COLO668 (cell line): ENCODE measurements at regions not wholly inside any gene's neighbourhood (a gene's known extent, or its start where the extent isn't known, plus 50 kb on each side); places are given as distances from the start of the nearest gene placed in this dataset.
A peak's percentile ranks its signal among the peaks of the same experiment; 100 is the strongest.
"Not testable (repeated sequence)": the region's sequence is repeated elsewhere in the genome, so short reads cannot be mapped to it uniquely, and the experiment has no call there.

ENCODE experiments used
- DNase-seq: peaks from one replicate; lab custom pipeline; 2025; ENCODE audit not compliant: unreplicated experiment; lab: John Stamatoyannopoulos, UW

DNA sequence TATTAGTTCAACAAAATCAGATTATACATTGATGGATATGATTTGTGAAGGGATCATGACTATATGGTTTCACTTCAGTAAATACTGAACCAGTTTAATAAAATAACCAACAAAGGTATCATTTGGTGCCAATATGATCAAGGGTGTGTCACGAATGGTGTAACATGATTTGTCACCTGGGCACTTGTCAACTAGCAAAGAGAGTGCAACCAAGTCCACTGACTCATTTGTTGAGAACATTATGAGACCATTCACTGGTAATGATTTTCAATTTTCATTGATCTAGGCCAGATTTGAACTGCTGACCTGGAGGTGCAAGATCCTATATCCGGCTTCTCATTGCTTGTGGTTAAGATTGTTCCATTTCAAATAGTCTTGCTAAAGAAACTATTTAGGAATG lies 1037.9 kb downstream of the ROBO2 start:
- DNase-seq, result no peak

DNA sequence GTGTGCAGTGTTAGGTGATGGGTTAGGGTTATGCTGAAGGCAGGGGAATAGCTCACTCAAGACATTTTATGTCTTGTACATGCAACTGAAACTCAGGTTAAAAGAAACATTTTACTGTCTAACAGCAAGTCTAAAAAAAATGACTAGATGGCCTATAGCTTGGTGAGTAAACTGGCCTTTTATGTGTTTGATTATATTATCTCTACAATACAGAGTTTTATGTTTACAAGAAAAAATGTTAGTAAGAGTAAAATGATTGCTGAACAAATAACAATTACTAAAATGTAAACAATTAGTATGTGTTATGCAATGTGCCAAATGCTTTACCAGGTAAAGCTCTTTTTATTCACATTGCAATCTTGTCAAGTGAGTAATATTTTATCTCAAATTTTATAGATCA lies 1039.6 kb downstream of the ROBO2 start:
- DNase-seq, result no peak

DNA sequence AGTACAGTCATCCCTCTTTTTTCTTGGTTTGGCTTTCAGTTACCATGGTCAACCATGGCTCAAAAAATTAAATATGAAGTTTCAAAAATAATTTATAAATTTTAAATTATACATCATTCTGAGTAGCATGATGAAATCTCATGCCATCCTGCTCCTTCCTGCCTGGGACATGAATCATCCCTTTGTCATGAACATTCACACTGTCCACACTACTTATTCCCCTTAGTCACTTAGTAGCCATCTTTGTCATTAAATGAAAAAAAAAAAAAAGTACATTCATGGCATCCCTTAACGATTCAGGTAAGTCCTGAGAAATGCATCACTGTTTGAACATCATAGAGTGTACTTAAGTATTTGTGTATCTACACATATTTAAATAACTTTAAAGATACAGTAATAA lies 1046.3 kb downstream of the ROBO2 start:
- DNase-seq, result no peak

DNA sequence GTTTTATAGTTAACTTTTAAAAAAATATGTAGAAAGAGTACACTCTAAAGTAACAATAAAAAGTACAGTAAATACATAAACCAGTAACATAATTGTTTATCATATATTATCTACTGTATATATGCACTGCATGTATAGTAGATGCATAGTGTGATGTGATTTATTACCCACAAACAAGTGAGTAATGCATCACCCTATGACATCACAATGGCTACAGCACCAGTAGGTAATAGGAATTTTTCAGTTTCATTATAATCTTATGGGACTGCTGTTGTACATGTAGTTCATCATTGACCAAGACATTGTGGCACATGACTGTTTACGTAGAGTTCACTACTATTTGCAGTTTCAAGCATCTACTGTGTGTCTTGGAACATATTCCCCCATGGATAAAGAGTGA lies 1047.2 kb downstream of the ROBO2 start:
- DNase-seq, result no peak

DNA sequence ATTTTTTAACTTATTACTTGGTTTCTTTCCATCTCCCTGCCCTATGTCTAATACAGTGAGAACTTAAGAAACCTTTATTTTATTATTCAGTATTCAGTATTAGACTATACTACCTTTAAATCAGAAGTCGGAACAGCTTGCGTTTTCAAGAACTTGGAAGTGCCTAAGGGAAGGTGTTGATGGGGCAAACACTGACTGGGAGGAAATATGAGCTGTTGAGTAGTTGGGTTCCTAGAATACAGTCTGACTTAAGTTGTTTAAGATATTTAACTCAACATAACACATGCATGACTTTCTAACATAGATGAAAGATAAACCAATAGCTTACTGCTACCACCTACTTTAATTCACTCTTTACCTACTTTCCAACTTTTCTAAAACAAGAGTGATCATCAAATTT lies 1048.1 kb downstream of the ROBO2 start:
- no peak for DNase-seq

DNA sequence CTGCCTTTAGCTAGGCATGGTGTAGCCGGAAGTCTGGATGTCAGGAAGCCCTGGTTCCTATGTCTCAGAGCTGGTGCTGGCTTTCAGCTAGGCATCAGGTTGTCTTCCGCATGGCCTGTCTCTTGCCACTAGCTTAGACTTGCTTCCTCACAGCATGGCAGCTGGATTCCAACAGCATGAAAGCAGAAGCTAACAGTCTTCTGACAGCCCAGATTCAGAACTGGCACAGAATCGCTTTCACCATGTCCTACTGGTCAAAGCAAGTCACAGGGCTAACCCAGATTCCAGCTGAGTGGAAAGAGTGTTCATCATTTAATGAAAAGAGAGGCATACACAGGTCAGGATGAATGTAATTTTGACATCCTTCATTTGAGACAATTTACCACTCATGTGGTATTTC lies 1050.5 kb downstream of the ROBO2 start:
- no peak for DNase-seq

DNA sequence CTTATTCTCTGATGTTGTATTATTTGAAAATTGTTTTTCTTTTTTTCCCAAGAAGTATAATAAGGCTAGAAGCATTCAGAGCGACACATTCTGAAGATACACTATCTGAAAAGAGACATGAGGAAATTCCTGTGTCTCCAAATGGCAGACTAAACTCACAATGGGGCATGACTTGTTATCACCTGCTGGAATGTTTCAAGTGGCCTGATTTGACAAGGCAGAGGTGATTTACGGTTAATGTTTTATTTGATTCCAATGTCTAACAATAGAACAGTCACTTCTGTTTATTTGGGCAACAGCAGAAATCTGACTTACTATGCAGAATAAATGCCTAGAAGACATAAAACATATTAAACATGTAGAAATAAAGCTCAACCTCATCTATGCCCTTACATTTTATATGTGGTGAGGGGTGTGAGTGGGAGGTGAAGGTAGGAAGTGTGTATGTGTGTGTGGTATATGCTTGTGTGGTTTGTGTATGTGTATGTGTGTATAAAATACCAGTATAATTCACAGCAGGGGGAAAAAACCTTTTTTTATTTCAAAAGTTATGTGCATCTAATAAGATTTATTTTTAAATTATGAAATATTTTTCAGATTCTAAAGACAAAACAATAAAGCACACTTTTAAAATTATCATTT lies 1051.7 kb downstream of the ROBO2 start:
- peak; percentile 12 for DNase-seq

DNA sequence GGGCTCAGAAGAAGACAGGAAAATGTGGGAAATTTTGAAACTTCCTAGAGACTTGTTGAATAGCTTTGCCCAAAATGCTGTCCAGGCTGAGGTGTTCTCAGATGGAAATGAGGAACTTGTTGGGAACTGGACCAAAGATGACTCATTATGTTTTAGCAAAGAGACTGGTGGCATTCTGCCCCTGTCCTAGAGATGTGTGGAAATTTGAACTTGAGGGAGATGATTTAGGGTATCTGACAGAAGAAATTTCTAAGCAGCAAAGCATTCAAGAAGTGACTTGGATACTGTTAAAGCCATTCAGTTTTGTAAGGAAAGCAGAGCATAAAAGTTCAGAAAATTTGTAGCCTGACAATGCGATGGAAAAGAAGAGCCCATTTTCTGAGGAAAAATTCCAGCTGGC lies 1052.7 kb downstream of the ROBO2 start:
- DNase-seq, result not testable (repeated sequence)

DNA sequence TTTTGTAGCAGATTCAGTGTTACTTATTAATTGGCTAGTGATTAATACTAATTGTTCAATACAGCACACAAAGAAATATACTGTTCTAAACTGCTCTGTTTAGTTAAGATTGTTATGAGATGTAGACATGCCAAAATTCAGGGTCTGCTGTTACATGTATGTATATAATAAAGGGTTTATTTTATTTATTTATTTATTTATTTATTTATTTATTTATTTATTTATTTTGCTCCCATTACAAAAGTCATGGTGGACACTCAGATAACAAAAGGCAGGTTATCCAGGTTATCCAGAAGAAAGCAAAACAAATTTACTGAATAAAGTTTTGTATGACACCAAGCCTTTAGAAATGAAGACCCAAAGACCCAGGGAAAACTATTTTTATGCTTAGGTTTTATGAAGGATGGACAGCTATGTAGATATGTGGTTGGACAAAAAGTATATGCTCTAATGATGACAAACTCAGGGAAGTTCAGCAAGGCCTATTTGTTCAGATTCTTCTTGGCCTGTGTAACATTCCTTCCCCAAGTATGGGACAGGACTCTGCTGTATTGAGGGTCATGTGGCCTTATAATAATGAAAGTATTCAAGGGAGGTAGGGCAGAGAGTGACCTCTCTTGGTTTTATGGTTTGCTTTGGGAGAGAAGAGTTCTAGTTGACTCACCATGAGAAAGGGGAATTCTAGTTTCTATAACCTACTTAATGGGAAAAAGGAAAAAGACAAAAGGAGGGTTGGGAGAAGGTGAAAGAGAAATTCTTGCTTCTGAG lies 1056.8 kb downstream of the ROBO2 start:
- DNase-seq, result no peak

DNA sequence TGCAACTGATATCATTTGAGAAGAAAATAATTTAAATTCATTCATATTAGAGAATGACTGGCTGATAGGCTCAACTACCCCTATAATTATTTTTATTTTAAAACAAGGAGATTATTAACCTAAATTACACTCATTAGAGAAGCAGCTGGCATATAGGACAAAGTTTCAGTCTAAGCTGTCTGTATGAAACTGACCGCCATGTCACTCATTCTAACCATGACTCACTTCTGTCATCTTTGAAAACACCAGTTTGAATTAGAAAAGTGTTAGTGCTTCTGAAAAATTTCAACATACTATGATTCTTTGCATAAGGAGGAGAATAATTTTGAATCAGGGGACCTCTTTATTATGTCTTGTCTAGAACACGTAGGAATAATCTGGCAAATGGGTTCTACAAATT lies 1058.5 kb downstream of the ROBO2 start:
- DNase-seq, result no peak

DNA sequence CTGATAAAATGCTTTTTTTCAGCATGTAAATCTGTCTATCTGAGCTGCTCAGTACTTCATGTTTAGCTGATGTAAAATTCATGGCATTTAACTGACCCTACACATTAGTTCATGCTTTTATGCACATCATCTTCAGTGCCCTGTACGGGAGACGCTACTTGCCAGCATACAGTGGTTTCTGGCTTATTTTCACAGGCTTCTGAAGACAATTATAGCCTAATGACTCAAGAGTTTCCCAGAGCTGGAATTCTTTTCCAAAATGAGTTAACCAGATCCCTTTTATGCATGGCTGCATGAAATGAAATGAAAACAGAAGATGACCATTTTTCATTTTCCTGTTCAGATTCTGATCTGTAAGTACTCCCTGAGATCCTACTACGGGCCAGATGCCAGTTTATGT lies 1061.5 kb downstream of the ROBO2 start:
- no peak for DNase-seq

DNA sequence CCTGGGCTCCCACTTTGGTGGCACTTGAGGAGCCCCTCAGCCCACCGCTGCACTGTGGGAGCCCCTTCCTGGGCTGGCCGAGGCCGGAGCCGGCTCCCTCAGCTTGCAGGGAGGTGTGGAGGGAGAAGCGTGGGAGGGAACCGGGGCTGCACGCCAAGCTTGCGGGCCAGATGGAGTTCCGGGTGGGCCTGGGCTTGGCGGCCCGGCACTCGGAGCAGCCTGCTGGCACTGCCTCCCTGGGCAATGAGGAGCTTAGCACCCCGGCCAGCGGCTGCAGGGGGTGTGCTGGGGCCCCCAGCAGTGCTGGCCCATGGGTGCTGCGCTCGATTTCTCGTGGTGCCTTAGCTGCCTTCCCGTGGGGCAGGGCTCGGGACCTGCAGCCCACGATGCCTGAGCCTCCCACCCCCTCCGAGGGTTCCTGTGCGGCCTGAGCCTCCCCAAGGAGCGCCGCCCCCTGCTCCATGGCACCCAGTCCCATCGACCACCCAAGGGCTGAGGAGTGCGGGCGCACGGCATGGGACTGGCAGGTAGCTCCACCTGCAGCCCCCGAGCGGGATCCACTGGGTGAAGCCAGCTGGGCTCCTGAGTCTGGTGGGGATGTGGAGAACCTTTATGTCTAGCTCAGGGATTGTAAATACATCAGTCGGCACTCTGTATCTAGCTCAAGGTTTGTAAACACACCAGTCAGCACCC lies 1068.5 kb downstream of the ROBO2 start:
- DNase-seq, result not testable (repeated sequence)

DNA sequence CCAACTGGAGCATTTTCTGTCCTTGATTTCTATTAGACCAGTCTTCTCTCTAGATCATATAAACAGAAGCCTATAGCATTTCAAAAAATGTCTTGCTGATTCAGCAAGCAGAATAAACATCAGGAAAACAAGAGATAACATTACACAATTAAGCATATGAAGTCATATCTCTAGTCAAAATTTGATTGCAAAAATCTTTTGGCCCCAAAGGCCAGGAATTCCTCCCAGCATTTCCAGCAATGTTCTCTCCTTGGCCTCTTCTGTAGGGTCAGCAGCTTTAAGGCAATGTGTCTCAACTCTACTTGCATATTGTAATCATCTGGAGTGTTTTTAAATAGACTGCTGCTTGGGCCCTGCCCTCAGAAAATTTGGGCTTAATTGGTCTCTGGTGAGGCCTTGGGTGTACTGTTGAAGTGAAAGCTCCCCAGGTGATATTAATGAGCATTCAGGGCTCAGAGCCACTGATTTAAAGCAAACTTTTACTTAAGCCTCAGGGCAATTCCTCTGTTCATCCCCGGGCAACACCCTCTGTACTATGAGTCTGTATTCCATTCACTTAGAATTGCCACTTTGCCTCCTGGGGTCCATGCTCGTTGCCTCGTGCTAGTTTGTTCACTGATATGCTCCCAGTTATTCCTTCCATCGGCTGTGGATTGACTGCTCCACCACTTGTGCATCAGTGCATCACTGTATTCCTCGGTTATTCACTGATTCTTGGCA lies 1072.6 kb downstream of the ROBO2 start:
- DNase-seq, result no peak

DNA sequence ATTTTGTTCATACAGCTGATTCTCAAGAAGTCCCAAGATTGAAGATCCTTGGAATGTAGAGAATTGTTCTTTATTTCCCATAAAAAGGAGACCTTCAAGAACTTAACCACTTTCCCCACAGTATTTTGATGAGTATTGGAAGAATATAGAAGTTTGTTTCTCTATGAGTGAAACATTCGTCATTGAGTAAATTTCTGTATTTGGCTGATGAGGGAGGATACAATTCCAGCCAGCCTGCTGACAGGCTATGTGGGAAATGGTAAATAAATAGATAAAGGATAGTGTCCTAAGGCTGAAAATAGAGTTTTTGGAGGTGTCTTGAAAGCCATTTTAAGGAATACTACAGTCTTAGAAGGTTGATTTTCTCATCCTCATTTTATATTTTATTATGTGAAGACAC lies 1076.1 kb downstream of the ROBO2 start:
- no peak for DNase-seq

DNA sequence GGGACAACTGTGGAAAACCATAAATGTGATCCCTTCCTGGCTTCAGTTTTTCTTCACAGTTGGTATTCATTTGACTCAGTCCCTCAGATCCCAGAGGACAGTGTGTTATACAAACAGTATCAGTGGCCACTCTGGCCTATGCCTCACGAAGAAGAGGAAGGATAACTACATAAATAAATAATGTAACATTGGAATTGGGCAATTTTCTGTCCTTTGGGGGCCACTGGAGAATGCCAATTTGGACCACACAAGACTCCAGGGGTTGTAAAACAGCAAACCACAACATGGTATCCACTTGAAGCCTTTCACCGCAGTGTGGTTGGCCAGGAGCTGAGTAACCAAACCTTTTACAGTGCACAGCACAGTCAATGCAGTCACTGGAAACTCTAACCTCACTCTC lies 1077.0 kb downstream of the ROBO2 start:
- no peak for DNase-seq

DNA sequence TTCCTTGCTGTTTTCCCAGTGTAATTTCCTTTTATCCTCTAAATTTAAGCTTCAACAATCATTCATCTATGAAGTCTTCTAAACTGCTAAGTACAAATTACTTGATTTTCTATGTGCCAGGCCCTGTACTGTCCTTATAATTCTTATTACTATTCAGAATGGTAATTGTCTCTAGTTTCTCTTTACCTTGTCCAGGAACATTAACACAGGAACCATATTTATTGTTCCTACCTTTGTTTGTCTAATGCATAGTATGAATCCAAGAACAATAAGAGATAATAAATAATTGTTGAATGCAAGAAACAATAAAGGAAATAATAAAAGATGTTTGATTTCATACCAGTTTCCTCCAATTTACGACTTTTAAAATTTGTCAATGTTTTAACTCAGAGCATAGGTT lies 1083.2 kb downstream of the ROBO2 start:
- no peak for DNase-seq

DNA sequence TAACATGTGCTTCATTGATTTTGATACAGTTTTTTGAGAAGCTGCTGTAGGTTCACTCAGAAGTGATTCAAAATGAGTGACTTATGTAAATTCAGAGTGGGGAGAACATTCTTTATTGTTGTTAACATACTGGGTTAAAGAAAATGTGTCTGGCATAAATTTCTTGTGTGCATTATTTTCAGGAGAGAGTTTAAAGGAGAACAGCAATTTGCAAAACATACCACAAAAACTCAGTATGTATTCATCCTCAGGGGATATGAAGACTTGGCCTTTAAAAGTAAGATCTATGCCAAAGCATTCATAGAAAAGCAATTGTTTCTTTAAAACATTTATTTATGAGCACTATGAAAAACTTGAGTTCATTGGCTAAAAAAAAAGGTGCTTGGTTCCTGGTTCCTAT lies 1089.8 kb downstream of the ROBO2 start:
- no peak for DNase-seq

DNA sequence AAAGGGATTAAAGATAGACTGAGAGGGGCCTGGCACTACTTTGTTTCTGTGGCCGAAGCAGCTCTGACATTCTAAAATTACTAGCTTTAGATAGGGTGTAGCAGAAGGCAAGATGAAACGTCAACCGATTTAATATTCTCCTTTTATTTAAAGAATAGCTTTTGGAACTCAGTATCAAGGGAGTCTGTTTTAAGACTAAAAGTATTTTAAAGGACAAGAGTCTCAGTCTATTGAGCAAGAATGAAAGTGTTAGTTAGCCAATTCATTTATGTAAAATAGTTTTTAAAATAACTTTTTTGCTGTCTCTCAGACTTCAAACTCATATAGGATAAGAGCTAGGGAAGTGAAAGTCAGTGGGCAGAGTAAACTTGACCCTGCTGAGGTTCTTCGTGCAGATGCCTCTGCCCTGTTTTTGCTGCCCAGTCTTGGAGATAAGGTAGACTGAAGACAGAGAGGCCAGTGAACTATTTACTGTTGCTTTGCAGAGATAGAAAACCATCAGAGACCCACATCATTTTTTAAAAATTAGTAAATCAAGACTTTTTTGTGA lies 1090.9 kb downstream of the ROBO2 start:
- DNase-seq, result no peak

DNA sequence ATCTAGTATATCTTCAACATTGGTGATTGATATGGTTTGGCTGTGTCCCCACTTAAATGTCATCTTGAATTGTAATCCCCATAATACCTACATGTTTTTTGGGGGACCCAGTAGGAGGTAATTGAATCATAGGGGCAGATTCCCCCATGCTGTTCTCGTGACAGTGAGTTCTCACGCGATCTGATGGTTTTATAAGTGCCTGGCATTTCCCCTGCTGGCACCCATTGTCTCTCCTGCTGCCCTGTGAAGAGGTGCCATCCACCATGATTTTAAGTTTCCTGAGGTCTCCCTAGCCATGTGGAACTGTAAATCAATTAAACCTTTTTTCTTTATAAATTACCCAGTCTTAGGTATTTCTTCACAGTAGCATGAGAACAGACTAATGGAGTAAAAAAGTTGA lies 1094.6 kb downstream of the ROBO2 start:
- DNase-seq, result no peak

DNA sequence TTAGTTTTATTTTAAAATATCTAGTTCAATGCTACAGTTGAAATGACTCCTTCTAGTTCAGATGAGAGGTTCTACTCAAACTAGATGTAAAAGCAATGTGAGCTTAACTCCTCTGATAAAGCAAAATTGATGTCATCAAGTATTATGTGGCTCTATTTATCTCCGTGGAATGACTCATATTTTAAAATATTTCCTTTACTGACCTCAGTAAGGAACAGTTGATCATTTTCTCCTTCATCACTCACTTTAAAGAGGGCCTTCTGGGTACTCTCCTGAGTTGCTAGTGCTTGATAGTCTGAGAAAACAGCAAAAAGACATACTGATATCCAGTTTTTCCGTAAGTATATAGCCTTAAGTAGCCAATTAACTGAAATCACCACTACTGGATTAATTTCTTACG lies 1099.3 kb downstream of the ROBO2 start:
- no peak for DNase-seq

DNA sequence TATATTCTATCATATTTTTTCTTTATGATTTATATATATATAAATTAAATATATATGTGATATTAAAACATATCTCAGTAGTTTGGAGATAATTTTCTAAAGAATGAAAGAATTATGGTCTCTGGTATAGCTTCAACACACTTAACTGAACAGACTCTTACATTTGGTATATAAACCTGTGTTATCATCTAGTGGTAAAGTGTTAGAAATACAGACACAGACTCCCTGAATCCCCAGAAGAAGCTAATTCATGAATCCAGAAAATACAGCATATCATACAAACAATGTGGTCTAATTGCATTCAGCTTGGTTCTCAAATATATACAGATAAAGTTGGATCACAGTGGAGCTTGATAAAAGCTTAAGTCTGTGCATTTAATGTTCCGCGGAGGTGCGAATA lies 1100.4 kb downstream of the ROBO2 start:
- no peak for DNase-seq
